ENCODE measurements at regions not wholly inside any gene's neighbourhood (a gene's known extent, or its start where the extent isn't known, plus 50 kb on each side); places are given as distances from the start of the nearest gene placed in this dataset.

DNA sequence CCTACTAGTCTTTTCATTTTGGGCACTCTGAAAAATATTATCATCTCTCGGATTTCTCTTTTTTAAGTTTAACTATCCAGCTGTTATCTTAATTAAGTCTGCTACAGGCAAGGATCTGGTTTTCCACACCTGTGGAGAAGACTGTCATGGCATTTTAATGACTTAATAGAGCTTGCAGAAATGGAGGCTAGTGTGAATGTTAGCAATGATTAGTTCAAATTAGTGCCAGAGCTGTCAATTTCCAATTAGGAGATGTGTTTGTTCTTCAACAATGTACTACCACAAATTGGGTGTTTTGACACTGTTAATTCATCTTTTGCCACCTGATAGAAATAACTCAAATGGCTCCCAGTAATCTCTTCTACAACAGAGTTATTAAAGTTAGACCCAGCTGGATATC is 2023.0 kb upstream of the CDH9 start:
- no peak overlapping the region for H3K4me3 Mint-ChIP-seq
- H3K27ac Mint-ChIP-seq: no peak overlapping the region
- peaks cover 0 to 7% of the 10 kb centered on the region in 2 donors for H3K9me3 Mint-ChIP-seq
- no peaks in the 10 kb centered on the region for H3K4me1 Mint-ChIP-seq
- DNase-seq (no peak), ATAC-seq (no peak)
- no peaks in the 10 kb centered on the region for H3K27me3 Mint-ChIP-seq

DNA sequence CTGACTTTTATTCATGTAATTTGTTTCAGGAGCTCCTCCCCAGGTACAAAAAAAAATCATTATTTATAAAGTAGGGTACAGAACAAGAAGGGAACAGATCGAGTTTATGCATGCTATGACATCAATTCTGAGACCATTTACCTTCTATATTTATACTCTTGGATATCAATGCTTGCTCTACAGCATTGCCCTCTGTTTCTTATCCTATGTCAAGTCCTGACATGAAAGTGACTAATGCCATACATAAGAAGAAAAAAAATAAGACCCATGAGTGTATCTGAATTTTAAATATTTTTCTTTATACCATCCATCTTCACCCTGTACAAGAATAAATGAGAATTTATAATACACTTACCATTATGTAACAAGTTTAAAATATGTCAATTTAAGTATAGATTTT is 2016.3 kb upstream of the CDH9 start:
- DNase-seq (no peak), ATAC-seq (no peak)
- H3K4me3 Mint-ChIP-seq: no peak overlapping the region
- H3K27me3 Mint-ChIP-seq: no peaks in the 10 kb centered on the region
- no peak overlapping the region for H3K27ac Mint-ChIP-seq
- no peaks in the 10 kb centered on the region for H3K4me1 Mint-ChIP-seq
- no peaks in the 10 kb centered on the region for H3K9me3 Mint-ChIP-seq

DNA sequence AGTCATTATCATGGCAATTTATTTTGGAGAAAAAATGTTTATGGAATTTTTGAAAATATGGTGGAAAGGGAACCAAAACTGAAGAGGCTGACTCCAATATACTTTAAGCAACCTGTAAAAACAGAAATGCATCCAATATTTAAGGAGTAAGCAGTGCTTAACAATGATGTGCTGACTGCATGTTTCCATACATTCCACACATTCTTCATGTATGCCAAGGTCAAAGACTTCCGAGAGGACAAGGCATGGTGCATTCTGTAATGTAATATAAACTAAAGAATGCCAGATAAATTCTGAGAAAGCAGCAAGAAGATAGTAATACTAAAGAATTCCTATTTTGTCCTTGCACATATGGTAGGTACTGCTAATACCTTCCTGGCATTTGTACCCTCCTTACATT is 2015.9 kb upstream of the CDH9 start:
- Mint-ChIP-seq H3K9me3 (no peaks in the 10 kb centered on the region), H3K27ac (no peak overlapping the region), H3K4me1 (no peaks in the 10 kb centered on the region), H3K4me3 (no peak overlapping the region), H3K27me3 (no peaks in the 10 kb centered on the region)
- DNase-seq: no peak
- no peak for ATAC-seq

DNA sequence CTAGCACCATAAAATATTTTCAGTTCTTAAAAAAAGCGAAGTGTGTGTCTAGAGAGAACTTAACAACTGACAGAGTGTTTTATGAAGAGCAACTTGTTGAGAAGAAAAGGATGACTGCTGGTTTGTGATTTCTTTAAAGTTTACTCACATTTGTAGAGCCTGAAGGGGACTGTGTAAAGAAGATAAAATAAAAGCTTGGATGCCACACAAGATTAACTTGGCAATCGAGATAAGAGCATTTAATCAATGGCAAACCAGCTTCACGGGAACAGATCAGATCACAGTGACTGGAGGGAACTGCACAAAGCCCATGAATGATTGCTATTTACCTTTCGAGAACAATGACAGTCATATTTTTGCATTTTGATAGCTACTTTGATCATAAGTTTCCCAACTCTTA is 2013.1 kb upstream of the CDH9 start:
- no peak overlapping the region for H3K4me3 Mint-ChIP-seq
- no peak overlapping the region for H3K27ac Mint-ChIP-seq
- no peaks in the 10 kb centered on the region for H3K27me3 Mint-ChIP-seq
- H3K9me3 Mint-ChIP-seq: no peaks in the 10 kb centered on the region
- DNase-seq: no peak
- no peak for ATAC-seq
- no peaks in the 10 kb centered on the region for H3K4me1 Mint-ChIP-seq

DNA sequence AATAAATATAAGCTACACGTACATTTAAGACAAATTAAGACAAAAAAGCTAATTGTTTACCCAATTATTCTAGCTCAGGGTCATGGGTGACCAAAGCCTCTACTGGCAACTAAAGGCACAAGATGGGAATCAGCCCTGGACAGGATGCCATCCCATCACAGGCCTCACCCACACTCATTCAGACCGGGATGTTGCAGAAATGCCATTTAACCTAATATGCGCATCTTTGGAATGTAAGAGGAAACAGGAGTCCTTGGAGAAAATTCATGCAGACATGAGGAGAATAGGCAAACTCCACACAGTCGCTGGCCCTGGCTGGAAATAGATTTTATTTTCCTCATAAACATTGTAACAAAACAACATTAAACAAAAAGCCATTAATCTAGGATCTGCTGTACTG is 2003.8 kb upstream of the CDH9 start:
- no peak overlapping the region for H3K27ac Mint-ChIP-seq
- no peak for DNase-seq
- no peaks in the 10 kb centered on the region for H3K27me3 Mint-ChIP-seq
- no peaks in the 10 kb centered on the region for H3K4me1 Mint-ChIP-seq
- peaks cover 0 to 7% of the 10 kb centered on the region in 2 donors for H3K9me3 Mint-ChIP-seq
- ATAC-seq: no peak
- H3K4me3 Mint-ChIP-seq: no peak overlapping the region

DNA sequence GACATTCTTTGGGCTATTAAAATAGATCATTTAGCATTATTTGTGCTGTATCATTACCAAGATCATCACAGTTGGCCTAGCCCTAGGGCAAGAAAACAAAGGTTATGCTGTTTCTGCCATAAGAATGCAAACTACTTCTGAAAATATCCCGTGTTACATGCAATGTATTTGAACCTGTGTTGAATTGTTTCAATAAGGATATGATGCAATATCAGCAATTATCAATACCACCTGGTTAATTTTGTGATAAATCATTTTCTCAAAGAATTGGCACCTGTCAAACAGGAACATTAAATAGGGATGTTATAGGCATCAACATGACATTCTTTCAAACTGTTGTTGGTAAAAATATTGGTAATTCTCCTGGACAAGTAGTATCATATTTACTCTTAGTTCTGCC is 2002.0 kb upstream of the CDH9 start:
- no peaks in the 10 kb centered on the region for H3K4me1 Mint-ChIP-seq
- H3K27ac Mint-ChIP-seq: no peak overlapping the region
- no peaks in the 10 kb centered on the region for H3K27me3 Mint-ChIP-seq
- no peak for ATAC-seq
- no peak for DNase-seq
- peaks cover 2 to 7% of the 10 kb centered on the region in 2 donors for H3K9me3 Mint-ChIP-seq
- no peak overlapping the region for H3K4me3 Mint-ChIP-seq

DNA sequence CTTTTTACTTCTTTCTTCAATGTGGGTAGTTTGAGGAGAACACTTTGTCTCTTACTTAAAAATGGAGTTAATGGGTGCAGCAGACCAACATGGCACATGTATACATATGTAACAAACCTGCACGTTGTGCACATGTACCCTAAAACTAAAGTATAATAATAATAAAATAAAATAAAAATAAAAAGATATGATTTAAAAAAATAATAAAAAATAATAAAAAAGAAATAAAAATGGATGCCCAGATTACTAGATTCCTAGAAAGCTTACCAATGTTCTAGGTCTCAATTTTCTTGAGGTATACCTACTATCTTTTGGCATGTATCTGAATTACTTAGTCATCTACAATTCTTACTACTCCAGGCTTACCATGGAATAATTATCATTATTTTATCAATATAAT is 2001.6 kb upstream of the CDH9 start:
- ATAC-seq: no peak
- H3K4me1 Mint-ChIP-seq: no peaks in the 10 kb centered on the region
- H3K27me3 Mint-ChIP-seq: no peaks in the 10 kb centered on the region
- no peak for DNase-seq
- no peak overlapping the region for H3K27ac Mint-ChIP-seq
- peaks cover 7% of the 10 kb centered on the region in 2 donors for H3K9me3 Mint-ChIP-seq
- H3K4me3 Mint-ChIP-seq: no peak overlapping the region

DNA sequence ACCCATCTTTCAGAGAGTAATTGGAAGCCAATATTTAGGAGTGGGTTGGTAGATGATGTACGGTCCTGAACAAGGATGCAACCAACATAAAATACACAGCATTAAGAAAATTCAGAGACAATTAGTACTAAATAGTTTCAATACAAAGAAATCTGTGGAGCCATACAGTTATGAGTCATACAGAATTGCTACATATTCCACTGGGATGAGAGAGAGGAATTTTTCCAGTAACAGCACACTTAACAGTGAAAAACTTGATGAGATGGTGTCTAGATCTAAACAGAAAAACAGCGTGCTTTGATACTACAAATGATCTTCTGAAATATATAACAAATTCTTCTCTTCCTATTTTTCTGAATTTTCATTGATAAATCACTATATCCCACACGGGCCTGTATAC is 1999.3 kb upstream of the CDH9 start:
- DNase-seq (no peak), ATAC-seq (no peak)
- Mint-ChIP-seq H3K9me3 (peaks cover 15 to 16% of the 10 kb centered on the region in 2 donors), H3K27ac (no peak overlapping the region), H3K27me3 (no peaks in the 10 kb centered on the region), H3K4me1 (no peaks in the 10 kb centered on the region), H3K4me3 (no peak overlapping the region)

DNA sequence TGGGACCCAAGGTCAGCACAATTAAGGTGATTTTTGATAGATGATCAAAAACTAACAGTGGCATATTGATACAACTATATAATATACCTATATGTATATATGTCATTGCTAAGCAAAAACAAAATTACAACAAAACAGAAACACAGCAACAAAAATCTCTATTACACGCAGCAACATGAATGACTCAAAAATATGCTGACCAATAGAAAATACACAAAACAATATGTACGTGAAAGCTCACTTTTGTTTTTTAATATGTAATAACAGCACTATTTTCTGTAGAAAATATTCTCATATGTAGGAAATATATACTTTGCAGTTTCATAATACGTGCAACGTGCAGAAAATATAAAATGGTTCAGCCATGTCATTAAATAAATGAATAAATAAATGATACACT is 1985.7 kb upstream of the CDH9 start:
- Mint-ChIP-seq H3K27ac (no peak overlapping the region), H3K4me1 (no peaks in the 10 kb centered on the region), H3K9me3 (peaks cover 0 to 7% of the 10 kb centered on the region in 2 donors), H3K4me3 (no peak overlapping the region), H3K27me3 (no peaks in the 10 kb centered on the region)
- DNase-seq (no peak), ATAC-seq (no peak)

DNA sequence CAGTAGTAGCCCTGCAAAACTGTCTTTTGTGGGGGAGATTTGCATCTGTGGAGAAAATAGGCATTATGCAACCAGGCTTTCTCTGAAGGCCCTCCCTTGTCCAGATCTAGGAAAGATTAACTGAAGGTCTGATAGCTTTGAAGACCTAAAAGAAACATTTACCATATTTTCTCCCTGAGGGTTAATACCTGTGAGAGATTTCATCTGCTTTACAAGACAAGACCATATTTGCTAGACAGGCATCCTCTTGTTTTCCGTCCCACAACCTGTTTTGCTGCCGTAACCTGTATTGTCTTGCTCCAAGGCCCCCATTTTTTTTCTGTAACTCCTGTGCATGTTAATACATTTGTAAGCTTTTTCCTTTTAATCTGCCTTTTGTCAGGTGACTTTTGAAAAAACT is 1985.2 kb upstream of the CDH9 start:
- no peak for ATAC-seq
- no peaks in the 10 kb centered on the region for H3K27me3 Mint-ChIP-seq
- no peak overlapping the region for H3K27ac Mint-ChIP-seq

DNA sequence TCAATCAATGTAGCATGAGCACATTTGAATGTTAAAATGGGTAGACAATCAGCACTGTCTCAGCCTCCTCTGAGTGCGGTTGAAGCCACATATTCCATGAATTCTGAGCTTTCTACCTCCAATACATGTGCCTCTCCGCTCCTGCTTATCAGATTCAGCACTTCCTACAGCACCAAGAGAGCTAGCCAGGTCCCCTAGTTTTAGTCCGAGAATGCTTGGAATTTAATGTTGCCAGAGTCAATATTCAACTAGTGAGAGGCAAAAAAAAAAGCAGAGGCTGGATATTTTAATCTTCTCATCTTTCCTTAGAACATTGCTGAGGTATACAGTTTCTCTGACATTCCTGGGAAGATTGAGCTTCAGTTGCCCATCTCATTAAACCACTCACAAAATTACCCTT is 1979.1 kb upstream of the CDH9 start:
- DNase-seq (no peak), ATAC-seq (no peak)
- H3K27me3 Mint-ChIP-seq: no peaks in the 10 kb centered on the region
- H3K9me3 Mint-ChIP-seq: peaks cover 12 to 13% of the 10 kb centered on the region in 2 donors
- H3K4me1 Mint-ChIP-seq: no peaks in the 10 kb centered on the region
- H3K4me3 Mint-ChIP-seq: no peak overlapping the region
- H3K27ac Mint-ChIP-seq: no peak overlapping the region

More for the DNA sequence above, 1985.2 kb upstream of the CDH9 start:
- DNase-seq: no peak
- peaks cover 0 to 7% of the 10 kb centered on the region in 2 donors for H3K9me3 Mint-ChIP-seq
- no peaks in the 10 kb centered on the region for H3K4me1 Mint-ChIP-seq
- no peak overlapping the region for H3K4me3 Mint-ChIP-seq

DNA sequence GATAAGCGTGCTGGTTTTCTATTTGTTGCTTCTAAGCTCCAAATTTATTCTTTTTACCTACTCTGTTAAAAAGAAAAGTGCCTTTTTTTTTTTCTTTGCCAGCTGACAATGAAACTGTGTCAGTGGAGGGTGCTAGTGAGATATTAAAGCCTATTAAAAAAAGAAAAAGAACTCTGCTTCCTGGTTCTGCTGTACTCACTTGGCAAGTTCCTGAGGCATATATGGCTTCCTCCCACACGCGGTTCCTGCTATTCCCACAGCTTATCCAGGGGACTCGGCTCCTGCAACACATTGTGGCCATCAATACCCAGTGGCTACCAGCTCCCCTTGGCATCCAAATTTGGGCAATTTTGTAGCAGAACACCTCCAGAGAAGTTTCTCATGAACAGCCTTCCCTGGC is 1977.7 kb upstream of the CDH9 start:
- H3K4me3 Mint-ChIP-seq: no peak overlapping the region

DNA sequence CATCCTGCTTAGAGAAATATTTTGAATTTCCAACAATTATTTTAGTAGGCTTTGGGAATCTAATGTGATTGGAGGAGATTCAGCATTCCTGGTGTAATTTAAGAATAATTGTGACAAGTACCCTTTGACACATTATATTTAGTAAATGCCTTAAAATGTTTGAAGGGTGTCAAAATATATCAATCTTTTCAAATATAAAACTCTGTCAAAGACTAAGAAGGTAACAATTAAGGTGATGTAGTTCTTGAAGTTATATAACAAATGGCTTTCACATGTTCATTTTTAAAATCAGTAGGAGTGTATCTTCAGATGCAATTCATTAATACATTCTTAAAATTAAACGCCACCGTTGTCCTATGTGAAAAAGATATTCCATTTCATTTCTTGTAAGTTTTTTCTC is 1977.1 kb upstream of the CDH9 start:
- Mint-ChIP-seq H3K27ac (no peak overlapping the region), H3K27me3 (no peaks in the 10 kb centered on the region), H3K4me1 (no peaks in the 10 kb centered on the region), H3K9me3 (peaks cover 7 to 12% of the 10 kb centered on the region in 2 donors), H3K4me3 (no peak overlapping the region)
- no peak for ATAC-seq
- DNase-seq: no peak

More for the DNA sequence above, 1977.7 kb upstream of the CDH9 start:
- no peaks in the 10 kb centered on the region for H3K4me1 Mint-ChIP-seq
- no peak for DNase-seq
- H3K27me3 Mint-ChIP-seq: no peaks in the 10 kb centered on the region
- H3K9me3 Mint-ChIP-seq: peaks cover 12% of the 10 kb centered on the region in 2 donors
- no peak overlapping the region for H3K27ac Mint-ChIP-seq
- no peak for ATAC-seq

DNA sequence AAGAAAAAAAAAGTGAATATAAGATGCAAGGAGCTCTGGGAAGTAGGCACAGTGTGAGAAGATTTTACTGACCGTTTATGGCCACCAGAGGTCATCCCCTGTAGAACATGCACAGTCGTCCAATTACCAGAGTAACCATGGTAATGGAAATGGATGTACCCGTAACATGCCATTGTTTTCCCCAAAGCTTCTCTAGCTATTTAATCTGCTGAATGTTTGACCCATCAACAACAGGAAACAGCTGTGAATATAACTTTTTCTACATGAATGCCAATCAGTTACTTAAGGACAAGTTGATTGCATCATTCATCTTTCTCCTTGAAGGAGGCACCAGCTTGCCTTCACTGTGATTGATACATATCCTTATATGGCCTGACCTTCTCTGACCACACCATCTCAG is 1967.0 kb upstream of the CDH9 start:
- no peak overlapping the region for H3K27ac Mint-ChIP-seq
- no peaks in the 10 kb centered on the region for H3K4me1 Mint-ChIP-seq
- H3K9me3 Mint-ChIP-seq: peaks cover 0 to 8% of the 10 kb centered on the region in 2 donors
- ATAC-seq: no peak
- no peak for DNase-seq
- H3K4me3 Mint-ChIP-seq: no peak overlapping the region
- H3K27me3 Mint-ChIP-seq: no peaks in the 10 kb centered on the region

DNA sequence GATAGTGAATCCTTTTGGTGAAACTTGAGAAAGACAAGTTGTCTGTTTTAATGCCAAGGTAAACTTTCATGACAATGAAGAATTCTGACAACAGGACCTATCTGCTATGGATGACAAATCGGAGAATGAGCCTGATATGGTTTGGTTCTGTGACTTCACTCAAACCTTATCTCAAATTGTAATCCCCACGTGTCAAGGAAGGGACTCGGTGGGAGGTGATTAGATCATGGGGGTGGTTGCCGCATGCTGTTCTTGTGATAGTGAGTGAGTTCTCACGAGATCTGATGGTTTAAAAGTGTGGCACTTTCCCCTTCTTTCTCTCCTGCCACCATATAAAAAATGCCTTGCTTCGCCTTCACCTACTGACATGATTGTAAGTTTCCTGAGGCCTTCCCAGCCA is 1964.1 kb upstream of the CDH9 start:
- H3K4me3 Mint-ChIP-seq: no peak overlapping the region
- H3K27ac Mint-ChIP-seq: no peak overlapping the region
- H3K4me1 Mint-ChIP-seq: no peaks in the 10 kb centered on the region
- peaks cover 5 to 15% of the 10 kb centered on the region in 2 donors for H3K9me3 Mint-ChIP-seq
- H3K27me3 Mint-ChIP-seq: no peaks in the 10 kb centered on the region
- ATAC-seq: no peak
- DNase-seq: no peak

DNA sequence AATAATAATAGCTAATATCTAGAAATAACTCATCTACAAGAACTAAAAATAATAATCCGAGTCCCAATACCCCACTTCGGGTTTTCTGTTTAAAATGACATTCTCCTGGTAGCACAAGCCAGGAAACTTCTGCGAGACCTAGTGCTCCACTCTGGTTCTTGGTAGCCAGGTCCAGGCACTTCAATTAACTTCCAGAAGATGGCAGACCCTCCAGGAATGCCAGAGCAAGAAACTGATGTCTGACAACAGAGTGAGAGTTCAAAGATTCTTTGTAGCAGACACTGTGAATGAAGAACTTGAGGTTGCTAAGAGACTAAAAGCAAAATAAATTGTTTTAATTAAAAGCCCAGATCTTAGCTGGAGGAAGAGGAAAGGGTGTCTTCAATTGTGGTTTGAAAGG is 1963.3 kb upstream of the CDH9 start:
- DNase-seq: no peak
- Mint-ChIP-seq H3K9me3 (peaks cover 5 to 15% of the 10 kb centered on the region in 2 donors), H3K27me3 (no peaks in the 10 kb centered on the region), H3K4me1 (no peaks in the 10 kb centered on the region), H3K4me3 (no peak overlapping the region), H3K27ac (no peak overlapping the region)
- no peak for ATAC-seq

DNA sequence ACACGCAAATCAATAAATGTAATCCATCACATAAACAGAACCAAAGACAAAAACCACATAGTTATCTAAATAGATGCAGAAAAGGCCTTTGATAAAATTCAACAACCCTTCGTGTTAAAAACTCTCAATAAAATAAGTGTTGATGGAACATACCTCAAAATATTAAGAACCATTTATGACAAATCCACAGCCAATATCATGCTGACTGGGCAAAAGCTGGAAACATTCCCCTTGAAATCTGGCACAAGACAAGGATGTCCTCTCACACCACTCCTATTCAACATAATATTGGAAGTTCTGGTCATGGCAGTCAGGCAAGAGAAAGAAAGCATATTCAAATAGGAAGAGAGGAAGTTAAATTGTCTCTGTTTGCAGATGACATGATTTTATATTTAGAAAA is 1946.3 kb upstream of the CDH9 start:
- no peak for DNase-seq
- Mint-ChIP-seq H3K4me3 (no peak overlapping the region), H3K9me3 (peaks cover 10 to 28% of the 10 kb centered on the region in 2 donors), H3K27me3 (no peaks in the 10 kb centered on the region), H3K4me1 (no peaks in the 10 kb centered on the region), H3K27ac (no peak overlapping the region)
- no peak for ATAC-seq

DNA sequence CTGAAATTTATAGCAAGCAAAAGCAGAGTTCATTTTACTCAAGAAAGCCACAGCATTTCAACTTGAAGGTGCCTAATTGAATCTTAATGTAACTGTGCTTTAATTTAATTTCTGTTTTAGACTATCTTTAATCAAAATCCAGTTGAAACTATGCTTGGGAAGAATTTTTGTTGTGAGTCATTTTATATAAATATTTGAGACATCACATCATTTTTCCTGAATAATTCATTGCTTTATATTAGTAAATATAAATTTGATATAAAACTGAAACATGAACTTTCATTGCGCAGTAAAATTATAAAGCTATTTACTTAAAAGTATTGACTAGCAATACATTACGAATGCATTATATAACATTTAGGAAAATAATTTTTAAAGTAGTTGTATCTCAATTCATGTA is 1937.1 kb upstream of the CDH9 start:
- Mint-ChIP-seq H3K9me3 (peaks cover 13 to 32% of the 10 kb centered on the region in 2 donors), H3K4me3 (no peak overlapping the region), H3K4me1 (no peaks in the 10 kb centered on the region), H3K27me3 (no peaks in the 10 kb centered on the region), H3K27ac (no peak overlapping the region)
- ATAC-seq (no peak), DNase-seq (no peak)
